SU-DHL-6 (cell line): ENCODE measurements at regions not wholly inside any gene's neighbourhood (a gene's known extent, or its start where the extent isn't known, plus 50 kb on each side); places are given as distances from the start of the nearest gene placed in this dataset.

Experiments
- CTCF ChIP-seq: fragments of 200-600 bp; sonication (generic); IDR thresholded peaks from one replicate; pipeline ENCODE4 v1.5.1; 2017; ENCODE audit warnings: antibody characterized with exemption, mild to moderate bottlenecking, low read length, moderate library complexity; ENCODE audit not compliant: insufficient read depth, poor library complexity, severe bottlenecking
- EZH2phosphoT487 ChIP-seq: fragments of 200-600 bp; sonication (generic), shearing (Covaris generic); conservative IDR thresholded peaks from 2 replicates; pipeline ENCODE4 v1.6.1; 2018; ENCODE audit warnings: mild to moderate bottlenecking, antibody characterized with exemption, low read length, moderate library complexity, mixed read lengths

- TF ChIP-seq CTCF, result no peak
- TF ChIP-seq EZH2phosphoT487, result no peak
Observed at GRCh38 chr5:117982691-117983090, 1005.7 kb downstream of the DTWD2 start.
